GM12864 (cell line): ENCODE measurements at regions not wholly inside any gene's neighbourhood (a gene's known extent, or its start where the extent isn't known, plus 50 kb on each side); places are given as distances from the start of the nearest gene placed in this dataset.

ENCODE experiments used
- DNase-seq: peaks from one replicate; pipeline ENCODE4 v3.0.0-alpha.2; 2011; ENCODE audit warnings: low read depth
- H3K4me3 ChIP-seq: 2 replicates; pipeline ENCODE4 v1.5.1; 2011; ENCODE audit warnings: mild to moderate bottlenecking, low read depth, low read length, control low read depth
- CTCF ChIP-seq: IDR thresholded peaks from 2 replicates; pipeline ENCODE4 v1.5.1; 2011; ENCODE audit warnings: low read depth, mild to moderate bottlenecking, moderate library complexity, low read length, control low read depth, inconsistent platforms; ENCODE audit errors: missing control alignments

- no peak for DNase-seq
- TF ChIP-seq CTCF: no peak
- no peak overlapping the region for H3K4me3 ChIP-seq
Measured at GRCh38 chr1:198883184-198883583, 244.3 kb downstream of the PTPRC start.

- no peak for DNase-seq
- no peak overlapping the region for H3K4me3 ChIP-seq
- no peak for TF ChIP-seq CTCF
Measured at GRCh38 chr1:198887866-198888265, 249.0 kb downstream of the PTPRC start.

- no peak overlapping the region for H3K4me3 ChIP-seq
- no peak for TF ChIP-seq CTCF
- DNase-seq: no peak
Measured at GRCh38 chr1:198888379-198888943, 249.6 kb downstream of the PTPRC start.

- TF ChIP-seq CTCF: no peak
- no peak for DNase-seq
- H3K4me3 ChIP-seq: no peak overlapping the region
Measured at GRCh38 chr1:198889101-198889500, 250.3 kb downstream of the PTPRC start.

- no peak for TF ChIP-seq CTCF
- no peak for DNase-seq
- no peak overlapping the region for H3K4me3 ChIP-seq
Measured at GRCh38 chr1:198889749-198890148, 250.9 kb downstream of the PTPRC start.

GRCh38 chr1:198890214-198890930 lies 251.5 kb downstream of the PTPRC start:
- no peak for TF ChIP-seq CTCF
- DNase-seq: no peak
- no peak overlapping the region for H3K4me3 ChIP-seq

GRCh38 chr1:198892065-198892464 lies 253.2 kb downstream of the PTPRC start:
- DNase-seq: no peak
- no peak for TF ChIP-seq CTCF
- no peak overlapping the region for H3K4me3 ChIP-seq
